Panc1 (cell line): ENCODE measurements at regions not wholly inside any gene's neighbourhood (a gene's known extent, or its start where the extent isn't known, plus 50 kb on each side); places are given as distances from the start of the nearest gene placed in this dataset.

ENCODE experiments used
- ATAC-seq: fragments of 200-7000 bp; cut with Tn5 transposase; 2 replicates; pipeline ENCODE4 v1.9.1; 2020; ENCODE audit warnings: mild to moderate bottlenecking, moderate library complexity
- BruUV-seq: library from RNA; stranded (reverse); fragments of 400-500 nt; replicated peaks from 2 replicates; lab custom pipeline; 2021; lab: Mats Ljungman, UMichigan
- CTCF ChIA-PET: fragments of 300-600 bp; sonication (Branson Sonifier 250); formaldehyde crosslinking; loops from one replicate; lab custom pipeline; 2022; ENCODE audit warnings: antibody characterized with exemption; lab: Charles Lee
- POLR2A ChIA-PET: fragments of 300-600 bp; sonication (Branson Sonifier 250); formaldehyde crosslinking; loops from one replicate; lab custom pipeline; 2022; ENCODE audit warnings: antibody characterized with exemption; lab: Charles Lee
- DNase-seq: peaks from one replicate; pipeline ENCODE4 v3.0.0-alpha.2; 2010; ENCODE audit warnings: low read depth, low spot score
- H3K27ac ChIP-seq: 2 replicates; pipeline ENCODE4 v1.5.1; 2011; ENCODE audit warnings: mild to moderate bottlenecking, low read length, inconsistent platforms
- H3K27me3 ChIP-seq: fragments of 200-500 bp; sonication (Bioruptor generic); 2 replicates; pipeline ENCODE4 v1.6.0; 2014; ENCODE audit warnings: low read length, inconsistent platforms; ENCODE audit not compliant: control insufficient read depth, insufficient read depth
- H3K36me3 ChIP-seq: fragments of 200-500 bp; sonication (Bioruptor generic); 2 replicates; pipeline ENCODE4 v1.5.1; 2014; ENCODE audit warnings: inconsistent platforms, mild to moderate bottlenecking, low read length, moderate library complexity; ENCODE audit not compliant: control insufficient read depth, insufficient read depth
- H3K4me1 ChIP-seq: 2 replicates; pipeline ENCODE4 v1.5.1; 2011; ENCODE audit warnings: inconsistent platforms, mild to moderate bottlenecking, low read length, moderate library complexity; ENCODE audit not compliant: control insufficient read depth, insufficient read depth
- H3K4me3 ChIP-seq, 2 experiments: 2 replicates each; pipeline ENCODE4 v1.5.1; 2011 to 2012; ENCODE audit warnings: low read depth in 2 of 2, low read length in 2 of 2, mild to moderate bottlenecking in 2 of 2, inconsistent platforms in 1 of 2, moderate library complexity in 1 of 2
- H3K9me3 ChIP-seq: fragments of 200-500 bp; sonication (Bioruptor generic); 2 replicates; pipeline ENCODE4 v1.5.1; 2014; ENCODE audit warnings: low read depth, mild to moderate bottlenecking, inconsistent platforms, low read length, moderate library complexity; ENCODE audit not compliant: control insufficient read depth, insufficient read depth
- POLR2AphosphoS5 ChIP-seq: IDR thresholded peaks from 2 replicates; pipeline ENCODE4 v1.6.1; 2012; ENCODE audit warnings: mild to moderate bottlenecking, low read depth, low read length, moderate library complexity
- SIN3A ChIP-seq: IDR thresholded peaks from 2 replicates; pipeline ENCODE4 v1.6.1; 2012; ENCODE audit warnings: low read depth, mild to moderate bottlenecking, low read length, moderate library complexity, borderline replicate concordance; ENCODE audit not compliant: insufficient read depth
- TCF7L2 ChIP-seq: IDR thresholded peaks from 2 replicates; pipeline ENCODE4 v1.6.1; 2011; ENCODE audit warnings: mild to moderate bottlenecking, low read depth, low read length, inconsistent platforms
- in situ Hi-C: cut with HindIII; loops from 2 replicates; pipeline ENCODE4 v1.10.0; 2016; ENCODE audit warnings: low sequenced_read_pairs, low pct_unique_long_range_greater_than_20kb
- intact Hi-C: fragments of 100-400 bp; cut with micrococcal nuclease; formaldehyde crosslinking; loops from one replicate; pipeline ENCODE4 v1.10.0; 2022; ENCODE audit not compliant: unreplicated experiment
- TF ChIP-seq, protein P1 (sequence below): fragments of 450-650 bp; IDR thresholded peaks from 2 replicates; pipeline ENCODE4 v1.5.1; 2017; ENCODE audit warnings: mild to moderate bottlenecking
- TF ChIP-seq, protein P2 (sequence below), 2 experiments: IDR thresholded peaks; 2 replicates each; pipeline ENCODE4 v1.6.1; 2011 to 2012; ENCODE audit warnings: low read depth in 2 of 2, control low read depth in 1 of 2, low read length in 1 of 2, mild to moderate bottlenecking in 1 of 2, moderate library complexity in 1 of 2; ENCODE audit not compliant: insufficient read depth in 1 of 2

DNA sequence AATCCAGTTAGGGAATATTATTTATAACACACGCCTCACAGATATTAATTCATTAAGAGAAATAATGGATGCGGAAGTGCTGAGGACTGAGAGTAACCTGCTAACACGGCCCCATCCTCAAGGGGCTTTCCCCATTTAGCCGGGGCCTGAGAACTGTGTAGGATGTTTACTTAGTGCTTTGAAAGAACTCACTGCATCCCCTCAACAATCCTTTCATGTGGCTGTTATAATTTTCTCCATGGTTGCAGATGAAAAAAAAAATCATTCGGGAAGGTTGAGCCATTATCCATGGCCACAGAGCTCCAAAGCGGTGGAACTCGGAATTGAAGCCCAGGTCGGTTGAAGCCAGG lies 98.2 kb downstream of the ING1 start:
- POLR2A ChIA-PET: no interaction called here
- Histone ChIP-seq H3K4me3 (no peak overlapping the region), H3K27ac (no peak overlapping the region), H3K36me3 (no peaks in the 10 kb centered on the region), H3K9me3 (no peaks in the 10 kb centered on the region), H3K4me1 (no peaks in the 10 kb centered on the region), H3K27me3 (no peaks in the 10 kb centered on the region)
- no TSS peak for BruUV-seq
- CTCF ChIA-PET: no interaction called here
- DNase-seq: no peak
- intact Hi-C loops: no loop called here
- TF ChIP-seq, protein P1, sequence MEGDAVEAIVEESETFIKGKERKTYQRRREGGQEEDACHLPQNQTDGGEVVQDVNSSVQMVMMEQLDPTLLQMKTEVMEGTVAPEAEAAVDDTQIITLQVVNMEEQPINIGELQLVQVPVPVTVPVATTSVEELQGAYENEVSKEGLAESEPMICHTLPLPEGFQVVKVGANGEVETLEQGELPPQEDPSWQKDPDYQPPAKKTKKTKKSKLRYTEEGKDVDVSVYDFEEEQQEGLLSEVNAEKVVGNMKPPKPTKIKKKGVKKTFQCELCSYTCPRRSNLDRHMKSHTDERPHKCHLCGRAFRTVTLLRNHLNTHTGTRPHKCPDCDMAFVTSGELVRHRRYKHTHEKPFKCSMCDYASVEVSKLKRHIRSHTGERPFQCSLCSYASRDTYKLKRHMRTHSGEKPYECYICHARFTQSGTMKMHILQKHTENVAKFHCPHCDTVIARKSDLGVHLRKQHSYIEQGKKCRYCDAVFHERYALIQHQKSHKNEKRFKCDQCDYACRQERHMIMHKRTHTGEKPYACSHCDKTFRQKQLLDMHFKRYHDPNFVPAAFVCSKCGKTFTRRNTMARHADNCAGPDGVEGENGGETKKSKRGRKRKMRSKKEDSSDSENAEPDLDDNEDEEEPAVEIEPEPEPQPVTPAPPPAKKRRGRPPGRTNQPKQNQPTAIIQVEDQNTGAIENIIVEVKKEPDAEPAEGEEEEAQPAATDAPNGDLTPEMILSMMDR: no peak
- TF ChIP-seq, protein P2, sequence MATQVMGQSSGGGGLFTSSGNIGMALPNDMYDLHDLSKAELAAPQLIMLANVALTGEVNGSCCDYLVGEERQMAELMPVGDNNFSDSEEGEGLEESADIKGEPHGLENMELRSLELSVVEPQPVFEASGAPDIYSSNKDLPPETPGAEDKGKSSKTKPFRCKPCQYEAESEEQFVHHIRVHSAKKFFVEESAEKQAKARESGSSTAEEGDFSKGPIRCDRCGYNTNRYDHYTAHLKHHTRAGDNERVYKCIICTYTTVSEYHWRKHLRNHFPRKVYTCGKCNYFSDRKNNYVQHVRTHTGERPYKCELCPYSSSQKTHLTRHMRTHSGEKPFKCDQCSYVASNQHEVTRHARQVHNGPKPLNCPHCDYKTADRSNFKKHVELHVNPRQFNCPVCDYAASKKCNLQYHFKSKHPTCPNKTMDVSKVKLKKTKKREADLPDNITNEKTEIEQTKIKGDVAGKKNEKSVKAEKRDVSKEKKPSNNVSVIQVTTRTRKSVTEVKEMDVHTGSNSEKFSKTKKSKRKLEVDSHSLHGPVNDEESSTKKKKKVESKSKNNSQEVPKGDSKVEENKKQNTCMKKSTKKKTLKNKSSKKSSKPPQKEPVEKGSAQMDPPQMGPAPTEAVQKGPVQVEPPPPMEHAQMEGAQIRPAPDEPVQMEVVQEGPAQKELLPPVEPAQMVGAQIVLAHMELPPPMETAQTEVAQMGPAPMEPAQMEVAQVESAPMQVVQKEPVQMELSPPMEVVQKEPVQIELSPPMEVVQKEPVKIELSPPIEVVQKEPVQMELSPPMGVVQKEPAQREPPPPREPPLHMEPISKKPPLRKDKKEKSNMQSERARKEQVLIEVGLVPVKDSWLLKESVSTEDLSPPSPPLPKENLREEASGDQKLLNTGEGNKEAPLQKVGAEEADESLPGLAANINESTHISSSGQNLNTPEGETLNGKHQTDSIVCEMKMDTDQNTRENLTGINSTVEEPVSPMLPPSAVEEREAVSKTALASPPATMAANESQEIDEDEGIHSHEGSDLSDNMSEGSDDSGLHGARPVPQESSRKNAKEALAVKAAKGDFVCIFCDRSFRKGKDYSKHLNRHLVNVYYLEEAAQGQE (IDR thresholded peaks at IDR 0.05; ENCODE audit: insufficient read depth in 1 of 2, low read depth in 2 of 2, low read length in 1 of 2): no peak
- TF ChIP-seq POLR2AphosphoS5: no peak
- TF ChIP-seq SIN3A: no peak
- TF ChIP-seq TCF7L2: no peak
- no peak for ATAC-seq
- in situ Hi-C loops: no loop called here

DNA sequence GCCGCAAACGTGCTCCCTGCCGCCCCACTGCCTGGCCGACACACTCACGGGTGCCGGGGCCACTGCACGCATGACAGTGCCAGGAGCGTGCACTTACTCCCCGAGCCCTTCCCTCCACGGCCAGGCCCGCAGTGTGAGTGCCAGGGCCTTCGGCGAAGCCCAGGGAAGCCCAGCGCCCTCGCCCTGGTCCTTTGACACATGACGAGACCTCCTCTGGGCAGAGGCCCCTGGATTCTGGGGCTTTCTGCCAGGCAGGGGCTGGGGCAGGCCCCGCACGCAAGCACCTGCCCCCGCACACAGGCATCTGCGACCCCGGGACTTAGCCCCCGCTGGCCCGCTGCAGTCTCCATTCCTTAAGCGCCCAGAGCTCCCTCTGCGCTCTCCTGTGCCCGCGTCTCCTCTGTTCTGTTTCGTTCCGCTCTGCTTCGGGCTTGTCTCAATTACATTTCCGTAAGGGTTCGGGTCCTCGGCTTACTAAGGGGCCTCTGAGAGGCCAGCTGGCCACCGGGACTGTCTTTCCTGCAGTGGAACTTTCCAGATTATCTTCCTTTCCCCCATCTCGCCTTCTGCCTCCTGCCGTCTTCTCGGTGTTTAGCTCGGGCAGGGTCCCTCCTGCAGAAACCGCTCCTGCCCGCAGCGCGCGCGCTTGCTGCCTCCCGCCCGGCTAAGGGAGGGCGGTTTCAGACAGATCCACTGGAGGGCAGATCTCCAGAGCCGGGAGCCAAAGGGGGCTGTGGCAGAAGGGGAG lies 98.8 kb downstream of the ING1 start:
- TF ChIP-seq, protein P2 (IDR thresholded peaks at IDR 0.05; ENCODE audit: insufficient read depth in 1 of 2, low read depth in 2 of 2, low read length in 1 of 2): no peak
- TF ChIP-seq POLR2AphosphoS5 (no peak), SIN3A (no peak), TCF7L2 (no peak)
- TF ChIP-seq, protein P1: no peak
- H3K27me3 ChIP-seq: no peaks in the 10 kb centered on the region
- H3K9me3 ChIP-seq: no peaks in the 10 kb centered on the region
- ATAC-seq (no peak), DNase-seq (no peak)
- ChIA-PET CTCF (no interaction called here), POLR2A (no interaction called here)
- BruUV-seq: no TSS peak
- H3K36me3 ChIP-seq: no peaks in the 10 kb centered on the region
- no peak overlapping the region for H3K4me3 ChIP-seq
- no peak overlapping the region for H3K27ac ChIP-seq
- in situ Hi-C loops (no loop called here), intact Hi-C loops (no loop called here)
- H3K4me1 ChIP-seq: no peaks in the 10 kb centered on the region
